Pancreas (tissue), 10 donors: ENCODE measurements at regions not wholly inside any gene's neighbourhood (a gene's known extent, or its start where the extent isn't known, plus 50 kb on each side); places are given as distances from the start of the nearest gene placed in this dataset.

Source experiments
- ATAC-seq, 4 donors: fragments of 200-7000 bp; cut with Tn5 transposase; one replicate each; pipeline versions ENCODE4 v1.8.0 to v1.9.1; 2020; ENCODE audit warnings: mild to moderate bottlenecking in 4 of 4, moderate library complexity in 4 of 4
- DNase-seq, 6 donors: peaks; one replicate each; pipeline ENCODE4 v3.0.0-alpha.2; 2020
- FAIRE-seq: peaks from 2 replicates; lab custom pipeline; 2012; peaks lifted over from hg19 to GRCh38; lab: Jason Lieb, UNC
- H3K27ac ChIP-seq, 4 donors: fragments of 200-600 bp; sonication (generic); 1 replicate in 3 of 4; 2 replicates in 1 of 4; pipeline versions ENCODE4 v1.5.0 to v1.8.0; 2020
- H3K27me3 ChIP-seq, 4 donors: fragments of 200-600 bp; one replicate each; pipeline ENCODE4 v1.8.0; 2021
- H3K36me3 ChIP-seq, 3 donors: fragments of 200-600 bp; sonication (generic) in 1 of 3; one replicate each; pipeline versions ENCODE4 v1.5.0 to v1.8.0; 2020 to 2021
- H3K4me1 ChIP-seq, 3 donors: fragments of 200-600 bp; one replicate each; pipeline ENCODE4 v1.8.0; 2021
- H3K4me3 ChIP-seq, 4 donors: fragments of 200-600 bp; sonication (generic) in 2 of 4; one replicate each; pipeline versions ENCODE4 v1.5.0 to v1.8.0; 2020 to 2021
- H3K9me3 ChIP-seq, 4 donors: fragments of 200-600 bp; one replicate each; pipeline ENCODE4 v1.8.0; 2021
- CTCF ChIP-seq, 4 donors: fragments of 200-600 bp; sonication (generic) in 3 of 4; IDR thresholded peaks; one replicate each; pipeline versions ENCODE4 v1.5.0 to v1.8.0; 2021; ENCODE audit warnings: antibody characterized with exemption in 4 of 4
- WGBS, 2 donors: extraction: QIAGEN DNeasy Blood & Tissue Kit; methylation state at CpG; one replicate each; pipeline ENCODE4 v1.1.7; 2013; 5-methylcytosine and 5-hydroxymethylcytosine counted together
- intact Hi-C, 3 donors: fragments of 100-400 bp; cut with DNase I; formaldehyde crosslinking; loops; one replicate each; pipeline versions ENCODE4 v1.11.1 to v1.14.2; 2022
- donor health status: healthy with polysubstance abuse.
- donor health status: DM: no; HTN: no; CAD: no; lungs with moderate emphysema.
- donor health status: DM: no; HTN: no; CAD: no.
- donor health status: control.
- donor health status: control.
- donor health status: Bipolar disorder and iron deficiency.
- donor health status: DM: yes; HTN: yes; CAD: no.
- donor health status: DM: no; HTN: no; CAD: no.
- donor health status: DM: no; HTN: no; CAD: no.
- donor health status: DM: yes; HTN: yes; CAD: no.

GRCh38 chr3:18778094-18778493 lies 353.0 kb upstream of the SATB1 start:
- H3K9me3 ChIP-seq: no peaks in the 10 kb centered on the region
- peaks cover 0 to 10% (median 0%) of the 10 kb centered on the region in 3 donors for H3K4me1 ChIP-seq
- no peak for TF ChIP-seq CTCF (IDR thresholded peaks at IDR 0.05)
- ATAC-seq (no peak), FAIRE-seq (no peak), DNase-seq (no peak)
- H3K27ac ChIP-seq: no peak overlapping the region
- no peaks in the 10 kb centered on the region for H3K36me3 ChIP-seq
- no peaks in the 10 kb centered on the region for H3K27me3 ChIP-seq
- intact Hi-C loops: no loop called here
- no peak overlapping the region for H3K4me3 ChIP-seq

GRCh38 chr3:18775501-18775900 lies 350.4 kb upstream of the SATB1 start:
- no peaks in the 10 kb centered on the region for H3K27me3 ChIP-seq
- DNase-seq (no peak), FAIRE-seq (no peak), ATAC-seq (no peak)
- no peaks in the 10 kb centered on the region for H3K9me3 ChIP-seq
- no peaks in the 10 kb centered on the region for H3K36me3 ChIP-seq
- no peak overlapping the region for H3K4me3 ChIP-seq
- WGBS, 2 donors: 66 to 80% methylated on average over 2 of the region's 2 CpGs
- peaks cover 0 to 10% (median 0%) of the 10 kb centered on the region in 3 donors for H3K4me1 ChIP-seq
- intact Hi-C loops: no loop called here
- TF ChIP-seq CTCF (IDR thresholded peaks at IDR 0.05): no peak
- no peak overlapping the region for H3K27ac ChIP-seq

- no peak for TF ChIP-seq CTCF (IDR thresholded peaks at IDR 0.05)
- ATAC-seq: no peak
- Histone ChIP-seq H3K4me3 (no peak overlapping the region), H3K9me3 (no peaks in the 10 kb centered on the region), H3K4me1 (peaks cover 0 to under 1% (median 0%) of the 10 kb centered on the region in 3 donors), H3K27ac (no peak overlapping the region), H3K27me3 (no peaks in the 10 kb centered on the region), H3K36me3 (no peaks in the 10 kb centered on the region)
- no peak for FAIRE-seq
- intact Hi-C loops: no loop called here
- 30 to 34% methylated on average over 2 of the region's 2 CpGs for WGBS, 2 donors
- no peak for DNase-seq
These were observed 349.4 kb upstream of the SATB1 start for GRCh38 chr3:18774319-18775088.

GRCh38 chr3:18772699-18773305 lies 347.7 kb upstream of the SATB1 start:
- no peak for TF ChIP-seq CTCF (IDR thresholded peaks at IDR 0.05)
- DNase-seq (no peak), FAIRE-seq (no peak), ATAC-seq (no peak)
- Histone ChIP-seq H3K27ac (no peak overlapping the region), H3K27me3 (no peaks in the 10 kb centered on the region), H3K9me3 (no peaks in the 10 kb centered on the region), H3K4me1 (no peaks in the 10 kb centered on the region), H3K4me3 (no peak overlapping the region), H3K36me3 (no peaks in the 10 kb centered on the region)
- intact Hi-C loops: no loop called here

- Histone ChIP-seq H3K9me3 (no peaks in the 10 kb centered on the region), H3K4me1 (no peaks in the 10 kb centered on the region), H3K36me3 (no peaks in the 10 kb centered on the region), H3K27ac (no peak overlapping the region), H3K27me3 (no peaks in the 10 kb centered on the region), H3K4me3 (no peak overlapping the region)
- intact Hi-C loops: no loop called here
- no peak for DNase-seq
- no peak for FAIRE-seq
- no peak for ATAC-seq
- 75 to 81% methylated on average over 1 of the region's 1 CpG for WGBS, 2 donors
- no peak for TF ChIP-seq CTCF (IDR thresholded peaks at IDR 0.05)
These were observed 346.8 kb upstream of the SATB1 start for GRCh38 chr3:18771931-18772330.
